ENCODE measurements at regions not wholly inside any gene's neighbourhood (a gene's known extent, or its start where the extent isn't known, plus 50 kb on each side); places are given as distances from the start of the nearest gene placed in this dataset.
A peak's percentile ranks its signal among the peaks of the same experiment; 100 is the strongest.

DNA sequence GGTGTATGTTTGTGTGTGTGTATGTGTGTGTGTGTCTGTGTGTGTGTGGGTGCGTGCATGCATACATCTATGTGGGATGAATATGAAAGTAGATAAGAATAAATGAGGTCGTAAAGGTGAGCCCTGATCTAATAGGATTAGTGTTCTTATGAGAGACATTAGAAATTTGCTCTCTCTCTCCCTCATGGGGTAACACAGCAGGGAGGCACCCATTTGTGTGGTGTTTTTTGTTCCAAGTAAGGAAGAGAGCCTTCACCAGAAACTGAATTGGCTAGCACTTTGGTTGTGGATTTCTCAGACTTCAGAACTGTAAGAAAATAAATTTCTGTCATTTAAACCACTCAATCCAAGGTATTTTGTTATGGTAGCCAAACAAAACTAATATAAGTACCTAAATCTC is 353.7 kb upstream of the CHRM2 start:
- CTCF ChIA-PET: no interaction called here
- H3K36me3 ChIP-seq (ENCODE audit: insufficient read depth, low read length, poor library complexity, severe bottlenecking): no peaks in the 10 kb centered on the region
- no peak overlapping the region for H3K4me3 ChIP-seq (ENCODE audit: low read depth, low read length, poor library complexity, severe bottlenecking)
- H3K27ac ChIP-seq (ENCODE audit: low read depth, low read length, poor library complexity, severe bottlenecking): no peak overlapping the region
- H3K4me1 ChIP-seq (ENCODE audit: insufficient read depth, low read length, poor library complexity, severe bottlenecking): no peaks in the 10 kb centered on the region
- POLR2A ChIA-PET (ENCODE audit: low non-redundant PET): interaction anchor here (0.5 kb wide), 1 partner anchor 43 kb away, joined by 3 read pairs; no protein-coding TSS in a partner anchor
- BruUV-seq (replicated peaks): no TSS peak
- no peaks in the 10 kb centered on the region for H3K9me3 ChIP-seq (ENCODE audit: low read depth, low read length, poor library complexity, severe bottlenecking)
- no peaks in the 10 kb centered on the region for H3K27me3 ChIP-seq (replicated peaks; ENCODE audit: insufficient read depth, low read depth, low read length, poor library complexity)
- intact Hi-C loops (cut with micrococcal nuclease; ENCODE audit: unreplicated experiment): no loop called here
- TF ChIP-seq, protein P1, sequence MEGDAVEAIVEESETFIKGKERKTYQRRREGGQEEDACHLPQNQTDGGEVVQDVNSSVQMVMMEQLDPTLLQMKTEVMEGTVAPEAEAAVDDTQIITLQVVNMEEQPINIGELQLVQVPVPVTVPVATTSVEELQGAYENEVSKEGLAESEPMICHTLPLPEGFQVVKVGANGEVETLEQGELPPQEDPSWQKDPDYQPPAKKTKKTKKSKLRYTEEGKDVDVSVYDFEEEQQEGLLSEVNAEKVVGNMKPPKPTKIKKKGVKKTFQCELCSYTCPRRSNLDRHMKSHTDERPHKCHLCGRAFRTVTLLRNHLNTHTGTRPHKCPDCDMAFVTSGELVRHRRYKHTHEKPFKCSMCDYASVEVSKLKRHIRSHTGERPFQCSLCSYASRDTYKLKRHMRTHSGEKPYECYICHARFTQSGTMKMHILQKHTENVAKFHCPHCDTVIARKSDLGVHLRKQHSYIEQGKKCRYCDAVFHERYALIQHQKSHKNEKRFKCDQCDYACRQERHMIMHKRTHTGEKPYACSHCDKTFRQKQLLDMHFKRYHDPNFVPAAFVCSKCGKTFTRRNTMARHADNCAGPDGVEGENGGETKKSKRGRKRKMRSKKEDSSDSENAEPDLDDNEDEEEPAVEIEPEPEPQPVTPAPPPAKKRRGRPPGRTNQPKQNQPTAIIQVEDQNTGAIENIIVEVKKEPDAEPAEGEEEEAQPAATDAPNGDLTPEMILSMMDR (conservative IDR thresholded peaks at IDR 0.05; ENCODE audit: low read depth, low read length): no peak
- no peak for TF ChIP-seq EZH2 (IDR thresholded peaks at IDR 0.05; ENCODE audit: borderline replicate concordance, low read depth, low read length, poor library complexity, severe bottlenecking)
- DNase-seq (ENCODE audit: low spot score): peak; percentile 28

DNA sequence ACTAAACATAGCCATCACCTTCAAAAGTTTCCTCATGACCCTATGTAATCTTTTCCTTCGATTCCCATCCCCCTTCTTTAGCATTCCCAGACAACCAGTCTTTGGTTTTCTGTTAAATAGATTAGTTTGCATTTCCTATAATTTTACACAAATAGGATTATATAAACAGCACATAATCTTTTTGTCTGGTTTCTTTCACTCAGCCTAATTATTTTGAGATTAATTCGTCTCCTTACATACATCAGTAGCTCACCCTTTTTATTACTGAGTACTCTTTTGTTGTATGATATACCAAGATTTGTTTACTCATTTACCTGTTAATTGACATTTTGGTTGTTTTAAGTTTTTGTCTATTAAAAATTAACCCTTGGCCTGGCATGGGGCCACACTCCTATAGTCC is 354.7 kb upstream of the CHRM2 start:
- TF ChIP-seq EZH2 (IDR thresholded peaks at IDR 0.05; ENCODE audit: borderline replicate concordance, low read depth, low read length, poor library complexity, severe bottlenecking): no peak
- TF ChIP-seq, protein P1 (conservative IDR thresholded peaks at IDR 0.05; ENCODE audit: low read depth, low read length): no peak
- Histone ChIP-seq H3K36me3 (ENCODE audit: insufficient read depth, low read length, poor library complexity, severe bottlenecking) (no peaks in the 10 kb centered on the region), H3K4me3 (ENCODE audit: low read depth, low read length, poor library complexity, severe bottlenecking) (no peak overlapping the region), H3K27me3 (replicated peaks; ENCODE audit: insufficient read depth, low read depth, low read length, poor library complexity) (no peaks in the 10 kb centered on the region), H3K27ac (ENCODE audit: low read depth, low read length, poor library complexity, severe bottlenecking) (no peak overlapping the region), H3K4me1 (ENCODE audit: insufficient read depth, low read length, poor library complexity, severe bottlenecking) (no peaks in the 10 kb centered on the region), H3K9me3 (ENCODE audit: low read depth, low read length, poor library complexity, severe bottlenecking) (no peaks in the 10 kb centered on the region)
- intact Hi-C loops (cut with micrococcal nuclease; ENCODE audit: unreplicated experiment): no loop called here
- ChIA-PET CTCF (no interaction called here), POLR2A (ENCODE audit: low non-redundant PET) (no interaction called here)
- no peak for DNase-seq (ENCODE audit: low spot score)
- BruUV-seq (replicated peaks): no TSS peak

DNA sequence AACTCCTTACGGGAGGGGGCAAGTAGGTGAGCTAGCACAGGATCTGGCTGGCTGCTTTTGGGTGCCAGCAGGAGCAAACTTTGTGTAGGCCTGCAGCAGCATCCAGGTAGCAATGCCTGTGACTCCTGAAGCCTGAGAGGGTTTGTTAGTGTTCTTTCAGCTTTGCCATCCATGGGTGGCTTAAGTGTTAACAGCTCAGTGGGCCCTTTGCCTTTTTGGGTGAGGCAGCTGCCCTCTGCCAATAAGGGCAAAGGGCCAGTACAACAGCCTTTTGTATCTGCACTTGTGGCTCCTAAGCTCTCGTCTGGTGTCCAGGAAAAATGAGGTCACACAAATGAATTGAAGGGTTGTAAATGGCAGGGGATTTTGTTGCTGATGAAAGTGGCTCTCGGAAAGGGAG is 359.0 kb upstream of the CHRM2 start:
- intact Hi-C loops (cut with micrococcal nuclease; ENCODE audit: unreplicated experiment): no loop called here
- no peak for TF ChIP-seq EZH2 (IDR thresholded peaks at IDR 0.05; ENCODE audit: borderline replicate concordance, low read depth, low read length, poor library complexity, severe bottlenecking)
- TF ChIP-seq, protein P1 (conservative IDR thresholded peaks at IDR 0.05; ENCODE audit: low read depth, low read length): no peak
- Histone ChIP-seq H3K4me3 (ENCODE audit: low read depth, low read length, poor library complexity, severe bottlenecking) (no peak overlapping the region), H3K27me3 (replicated peaks; ENCODE audit: insufficient read depth, low read depth, low read length, poor library complexity) (no peaks in the 10 kb centered on the region), H3K9me3 (ENCODE audit: low read depth, low read length, poor library complexity, severe bottlenecking) (no peaks in the 10 kb centered on the region), H3K27ac (ENCODE audit: low read depth, low read length, poor library complexity, severe bottlenecking) (no peak overlapping the region), H3K36me3 (ENCODE audit: insufficient read depth, low read length, poor library complexity, severe bottlenecking) (no peaks in the 10 kb centered on the region), H3K4me1 (ENCODE audit: insufficient read depth, low read length, poor library complexity, severe bottlenecking) (no peaks in the 10 kb centered on the region)
- DNase-seq (ENCODE audit: low spot score): no peak
- ChIA-PET CTCF (no interaction called here), POLR2A (ENCODE audit: low non-redundant PET) (no interaction called here)
- no TSS peak for BruUV-seq (replicated peaks)

Data from A673 (cell line).